Tibial nerve (tissue), 4 donors: ENCODE measurements at regions not wholly inside any gene's neighbourhood (a gene's known extent, or its start where the extent isn't known, plus 50 kb on each side); places are given as distances from the start of the nearest gene placed in this dataset.

Experiments
- DNase-seq, 2 donors: peaks; one replicate each; pipeline ENCODE4 v3.0.0-alpha.2; 2019; ENCODE audit warnings: low spot score in 2 of 2
- H3K27ac ChIP-seq, 4 donors: fragments of 200-600 bp; sonication (generic) in 3 of 4; one replicate each; pipeline ENCODE4 v1.5.1; 2017 to 2019; ENCODE audit warnings: mild to moderate bottlenecking in 1 of 4
- H3K27me3 ChIP-seq, 2 donors: fragments of 200-600 bp; sonication (generic) in 1 of 2; one replicate each; pipeline versions ENCODE4 v1.5.1 to v1.6.0; 2017 to 2019
- H3K36me3 ChIP-seq, 3 donors: fragments of 200-600 bp; sonication (generic); one replicate each; pipeline ENCODE4 v1.5.1; 2018 to 2019
- H3K4me1 ChIP-seq, 4 donors: fragments of 200-600 bp; sonication (generic) in 3 of 4; one replicate each; pipeline ENCODE4 v1.5.1; 2017 to 2019
- H3K4me3 ChIP-seq, 4 donors: fragments of 200-600 bp; sonication (generic) in 3 of 4; one replicate each; pipeline ENCODE4 v1.5.1; 2017 to 2019; ENCODE audit warnings: mild to moderate bottlenecking in 1 of 4, moderate library complexity in 1 of 4
- H3K9me3 ChIP-seq, 4 donors: fragments of 200-600 bp; sonication (generic) in 3 of 4; one replicate each; pipeline ENCODE4 v1.5.1; 2017 to 2019
- EP300 ChIP-seq, 2 donors: sonication (generic); formaldehyde crosslinking; IDR thresholded peaks; one replicate each; pipeline ENCODE4 v1.6.1; 2017; ENCODE audit warnings: antibody characterized with exemption in 2 of 2, mild to moderate bottlenecking in 1 of 2
- POLR2A ChIP-seq, 2 donors: fragments of 450-650 bp; IDR thresholded peaks; one replicate each; pipeline ENCODE4 v1.6.1; 2017; ENCODE audit warnings: antibody characterized with exemption in 2 of 2, mild to moderate bottlenecking in 2 of 2, moderate library complexity in 2 of 2
- WGBS, 2 donors: methylation state at CpG; one replicate each; pipeline ENCODE4 v1.1.5; 2018; 5-methylcytosine and 5-hydroxymethylcytosine counted together
- TF ChIP-seq, protein P1 (sequence below), 5 experiments: fragments of 200-600 bp in 3 of 5; fragments of 450-650 bp in 2 of 5; sonication (generic) in 3 of 5; IDR thresholded peaks; one replicate each; pipeline ENCODE4 v1.5.1; 2016 to 2019; ENCODE audit warnings: antibody characterized with exemption in 5 of 5, mild to moderate bottlenecking in 3 of 5, moderate library complexity in 2 of 5

DNA sequence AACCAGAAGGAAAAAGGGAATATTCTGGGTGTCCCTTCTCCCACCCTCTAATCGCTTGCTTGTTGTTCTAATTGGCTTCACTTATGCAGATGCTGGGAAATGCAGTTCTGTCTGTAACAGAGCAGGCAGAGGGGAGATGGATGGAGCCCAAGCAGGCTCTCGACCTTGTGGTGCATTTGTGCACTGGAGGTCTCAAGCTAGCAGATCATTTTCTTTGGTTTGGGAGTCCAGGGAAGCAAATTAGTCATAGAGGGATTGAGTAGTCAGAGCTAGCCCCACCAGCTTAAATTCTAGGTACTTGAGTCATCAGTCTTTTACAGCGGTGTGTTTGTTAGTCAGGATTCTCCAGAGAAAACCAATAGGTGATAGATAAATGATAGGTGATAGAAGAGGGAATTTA lies 234.7 kb upstream of the ECI2 start:
- DNase-seq = no peak
- 53 to 57% methylated on average over 3 of the region's 3 CpGs for WGBS, 2 donors
- no peak overlapping the region for H3K27ac ChIP-seq

GRCh38 chr6:4369616-4370015 lies 234.2 kb upstream of the ECI2 start:
- H3K36me3 ChIP-seq = no peaks in the 10 kb centered on the region
- peaks cover 0 to 5% (median 0%) of the 10 kb centered on the region in 4 donors for H3K9me3 ChIP-seq
- no peak for DNase-seq
- H3K27ac ChIP-seq = no peak overlapping the region
- no peaks in the 10 kb centered on the region for H3K4me1 ChIP-seq
- no peaks in the 10 kb centered on the region for H3K27me3 ChIP-seq
- H3K4me3 ChIP-seq = no peak overlapping the region
- TF ChIP-seq POLR2A (IDR thresholded peaks at IDR 0.05) = no peak
- TF ChIP-seq, protein P1, sequence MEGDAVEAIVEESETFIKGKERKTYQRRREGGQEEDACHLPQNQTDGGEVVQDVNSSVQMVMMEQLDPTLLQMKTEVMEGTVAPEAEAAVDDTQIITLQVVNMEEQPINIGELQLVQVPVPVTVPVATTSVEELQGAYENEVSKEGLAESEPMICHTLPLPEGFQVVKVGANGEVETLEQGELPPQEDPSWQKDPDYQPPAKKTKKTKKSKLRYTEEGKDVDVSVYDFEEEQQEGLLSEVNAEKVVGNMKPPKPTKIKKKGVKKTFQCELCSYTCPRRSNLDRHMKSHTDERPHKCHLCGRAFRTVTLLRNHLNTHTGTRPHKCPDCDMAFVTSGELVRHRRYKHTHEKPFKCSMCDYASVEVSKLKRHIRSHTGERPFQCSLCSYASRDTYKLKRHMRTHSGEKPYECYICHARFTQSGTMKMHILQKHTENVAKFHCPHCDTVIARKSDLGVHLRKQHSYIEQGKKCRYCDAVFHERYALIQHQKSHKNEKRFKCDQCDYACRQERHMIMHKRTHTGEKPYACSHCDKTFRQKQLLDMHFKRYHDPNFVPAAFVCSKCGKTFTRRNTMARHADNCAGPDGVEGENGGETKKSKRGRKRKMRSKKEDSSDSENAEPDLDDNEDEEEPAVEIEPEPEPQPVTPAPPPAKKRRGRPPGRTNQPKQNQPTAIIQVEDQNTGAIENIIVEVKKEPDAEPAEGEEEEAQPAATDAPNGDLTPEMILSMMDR (IDR thresholded peaks at IDR 0.05) = no peak
- TF ChIP-seq EP300 (IDR thresholded peaks at IDR 0.05) = no peak
- WGBS, 2 donors = 48 to 59% methylated on average over 4 of the region's 4 CpGs

More for the DNA sequence above, 234.7 kb upstream of the ECI2 start:
- no peaks in the 10 kb centered on the region for H3K4me1 ChIP-seq
- H3K4me3 ChIP-seq = no peak overlapping the region
- no peaks in the 10 kb centered on the region for H3K36me3 ChIP-seq
- H3K27me3 ChIP-seq = no peaks in the 10 kb centered on the region
- peaks cover 0 to 5% (median 0%) of the 10 kb centered on the region in 4 donors for H3K9me3 ChIP-seq
- TF ChIP-seq, protein P1 (IDR thresholded peaks at IDR 0.05) = no peak
- TF ChIP-seq EP300 (IDR thresholded peaks at IDR 0.05) (no peak), POLR2A (IDR thresholded peaks at IDR 0.05) (no peak)

- H3K36me3 ChIP-seq = no peaks in the 10 kb centered on the region
- TF ChIP-seq, protein P1 (IDR thresholded peaks at IDR 0.05) = no peak
- no peak for TF ChIP-seq EP300 (IDR thresholded peaks at IDR 0.05)
- TF ChIP-seq POLR2A (IDR thresholded peaks at IDR 0.05) = no peak
- H3K9me3 ChIP-seq = peaks cover 0 to 5% (median 0%) of the 10 kb centered on the region in 4 donors
- no peak overlapping the region for H3K27ac ChIP-seq
- no peak overlapping the region for H3K4me3 ChIP-seq
- DNase-seq = no peak
- no peaks in the 10 kb centered on the region for H3K27me3 ChIP-seq
- H3K4me1 ChIP-seq = no peaks in the 10 kb centered on the region
Observed at GRCh38 chr6:4368649-4369048, 233.3 kb upstream of the ECI2 start.

- H3K4me3 ChIP-seq = no peak overlapping the region
- no peaks in the 10 kb centered on the region for H3K27me3 ChIP-seq
- peaks cover 0 to 5% (median 0%) of the 10 kb centered on the region in 4 donors for H3K9me3 ChIP-seq
- no peak for TF ChIP-seq POLR2A (IDR thresholded peaks at IDR 0.05)
- DNase-seq = no peak
- no peaks in the 10 kb centered on the region for H3K36me3 ChIP-seq
- H3K27ac ChIP-seq = no peak overlapping the region
- WGBS, 2 donors = 55 to 92% methylated on average over 1 of the region's 1 CpG
- no peaks in the 10 kb centered on the region for H3K4me1 ChIP-seq
Observed at GRCh38 chr6:4367643-4368042, 232.3 kb upstream of the ECI2 start.

GRCh38 chr6:4366635-4367395 lies 231.4 kb upstream of the ECI2 start:
- H3K36me3 ChIP-seq = no peaks in the 10 kb centered on the region
- H3K9me3 ChIP-seq = peaks cover 0 to 5% (median 0%) of the 10 kb centered on the region in 4 donors
- 62 to 70% methylated on average over 11 of the region's 11 CpGs for WGBS, 2 donors
- H3K4me3 ChIP-seq = no peak overlapping the region
- H3K27ac ChIP-seq = no peak overlapping the region
- no peaks in the 10 kb centered on the region for H3K4me1 ChIP-seq
- no peak for DNase-seq
- no peaks in the 10 kb centered on the region for H3K27me3 ChIP-seq
- TF ChIP-seq POLR2A (IDR thresholded peaks at IDR 0.05) (no peak), EP300 (IDR thresholded peaks at IDR 0.05) (no peak)
- TF ChIP-seq, protein P1 (IDR thresholded peaks at IDR 0.05) = no peak
